IMR-90 (cell line): ENCODE measurements at regions not wholly inside any gene's neighbourhood (a gene's known extent, or its start where the extent isn't known, plus 50 kb on each side); places are given as distances from the start of the nearest gene placed in this dataset.

Experiments used
- CEBPB ChIP-seq: IDR thresholded peaks from 2 replicates; pipeline ENCODE4 v1.6.1; 2012; ENCODE audit warnings: low read depth, low read length, improper control_type of control experiment
- CTCF ChIP-seq: conservative IDR thresholded peaks from 2 replicates; pipeline ENCODE4 v1.5.1; 2012; ENCODE audit warnings: mild to moderate bottlenecking, low read depth, low read length, improper control_type of control experiment
- ELK1 ChIP-seq: fragments of 150-350 bp; IDR thresholded peaks from 2 replicates; pipeline ENCODE4 v1.6.1; 2016; ENCODE audit warnings: low read depth, mild to moderate bottlenecking, low read length, moderate library complexity, borderline replicate concordance
- FOS ChIP-seq: fragments of 150-350 bp; IDR thresholded peaks from 2 replicates; pipeline ENCODE4 v1.6.1; 2016; ENCODE audit warnings: low read depth, low read length
- MXI1 ChIP-seq: IDR thresholded peaks from 2 replicates; pipeline ENCODE4 v1.6.1; 2012; ENCODE audit warnings: low read depth, mild to moderate bottlenecking, low read length, moderate library complexity, borderline replicate concordance
- NFE2L2 ChIP-seq: fragments of 150-350 bp; IDR thresholded peaks from 2 replicates; pipeline ENCODE4 v1.6.1; 2016; ENCODE audit warnings: low read depth, mild to moderate bottlenecking, low read length
- POLR2A ChIP-seq: IDR thresholded peaks from 2 replicates; pipeline ENCODE4 v1.6.1; 2012; ENCODE audit warnings: mild to moderate bottlenecking, low read depth, low read length
- RAD21 ChIP-seq: IDR thresholded peaks from 2 replicates; pipeline ENCODE4 v1.6.1; 2012; ENCODE audit warnings: low read length, improper control_type of control experiment
- RFX5 ChIP-seq: IDR thresholded peaks from 2 replicates; pipeline ENCODE4 v1.8.0; 2012; ENCODE audit warnings: low read depth, mild to moderate bottlenecking, low read length, moderate library complexity
- USF2 ChIP-seq: fragments of 150-350 bp; IDR thresholded peaks from 2 replicates; pipeline ENCODE4 v1.6.1; 2017; ENCODE audit warnings: mild to moderate bottlenecking, antibody characterized with exemption, low read length, low read depth

GRCh38 chr16:11495066-11495407, 91.7 kb downstream of the LITAF start:
- TF ChIP-seq CTCF (no peak), POLR2A (no peak), NFE2L2 (no peak), CEBPB (no peak), MXI1 (no peak), RAD21 (no peak), FOS (no peak), ELK1 (no peak), RFX5 (no peak), USF2 (no peak)
